HG02588 (cell line): ENCODE measurements at regions not wholly inside any gene's neighbourhood (a gene's known extent, or its start where the extent isn't known, plus 50 kb on each side); places are given as distances from the start of the nearest gene placed in this dataset.

Experiments used
- ATAC-seq: cut with Tn5 transposase; IDR thresholded peaks from one replicate; pipeline ENCODE4 v1.9.1; 2021; ENCODE audit warnings: mild to moderate bottlenecking, moderate library complexity; ENCODE audit not compliant: unreplicated experiment

DNA sequence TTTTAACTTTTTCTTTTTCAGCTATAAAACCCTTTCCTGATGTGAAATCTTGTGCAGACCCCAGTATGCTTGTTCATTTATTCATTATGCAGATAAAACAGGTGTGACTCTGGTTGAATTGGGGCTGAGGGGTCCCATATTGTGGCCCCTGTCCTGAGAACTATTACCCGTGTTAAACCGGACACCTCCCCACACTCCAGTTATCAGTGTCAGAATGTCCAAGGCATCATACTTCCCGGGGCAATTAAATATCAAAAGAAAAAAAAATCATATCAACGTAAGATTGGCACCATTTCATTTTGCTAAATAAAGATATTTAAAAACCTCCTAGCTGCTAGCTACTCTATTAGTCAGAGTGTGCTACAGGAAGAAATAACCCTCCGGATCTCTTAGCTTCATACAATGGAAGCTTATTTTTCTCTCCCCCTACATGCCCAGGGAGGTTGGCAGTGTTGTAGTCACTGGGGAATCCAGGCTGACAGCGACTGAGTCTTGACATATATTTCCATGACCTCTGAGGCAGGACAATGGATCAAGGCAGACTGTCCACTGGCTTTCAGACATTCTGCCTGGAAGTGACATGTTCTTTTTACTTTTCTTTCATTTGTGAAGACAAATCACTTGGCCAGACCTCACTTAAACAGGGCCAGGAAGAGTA is 170.0 kb downstream of the SEC61B start:
- ATAC-seq = no peak

DNA sequence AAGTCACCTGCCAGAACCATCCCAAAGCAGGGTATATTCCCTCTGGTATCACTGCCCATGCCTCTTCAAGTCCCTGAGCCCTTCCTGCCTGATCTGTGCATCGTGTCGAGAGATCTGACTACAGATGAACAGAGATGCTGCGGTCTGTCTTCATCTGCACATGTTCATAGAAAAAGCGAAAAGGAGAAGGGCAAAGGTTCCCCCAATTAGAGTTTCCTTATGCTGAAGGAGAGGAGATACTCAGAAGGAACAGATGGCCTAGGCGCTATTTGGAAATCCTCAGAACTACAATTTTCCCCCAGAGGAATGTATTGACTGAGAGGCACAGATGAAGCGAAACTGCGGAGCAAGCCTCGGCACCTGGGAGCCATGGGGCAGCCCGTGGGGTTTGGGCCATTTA is 170.9 kb downstream of the SEC61B start:
- no peak for ATAC-seq

DNA sequence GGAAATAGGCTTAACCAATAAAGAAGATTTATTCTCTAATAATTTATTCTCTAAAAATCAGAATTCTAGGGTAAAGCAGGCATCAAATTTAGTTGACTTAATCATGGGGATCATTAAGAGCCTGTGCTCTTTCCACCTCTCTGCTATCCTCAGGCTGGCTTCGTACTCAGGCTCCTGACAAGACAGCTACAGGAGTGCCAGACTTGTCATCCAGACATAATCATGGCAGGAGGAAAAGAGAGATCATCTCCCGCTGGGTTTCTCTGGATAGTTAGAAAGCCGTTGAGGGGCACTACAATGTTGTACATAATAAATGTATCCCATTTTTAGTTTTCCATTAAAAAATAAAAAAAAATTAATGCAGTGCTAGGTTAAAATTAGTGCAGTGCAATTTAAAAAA is 171.9 kb downstream of the SEC61B start:
- ATAC-seq = no peak

DNA sequence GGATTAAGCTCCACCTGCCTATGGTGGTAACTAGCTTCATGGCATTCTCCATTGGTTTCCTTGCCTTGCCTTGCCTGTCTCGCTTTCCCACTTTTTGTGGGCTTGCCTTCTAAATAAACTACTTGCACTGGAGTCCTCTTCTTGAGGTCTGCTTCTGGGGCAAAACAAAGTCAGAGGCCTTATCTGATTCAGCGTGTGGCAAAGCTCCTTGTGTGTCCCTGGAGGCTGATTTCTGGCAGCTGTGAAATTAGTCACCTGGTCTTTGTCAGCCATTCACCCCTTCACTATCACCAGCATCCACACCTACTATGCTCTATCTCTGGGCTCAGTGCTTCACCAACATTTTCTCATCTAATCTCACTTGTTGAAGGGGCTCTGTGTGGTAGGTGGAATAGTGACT is 176.2 kb downstream of the SEC61B start:
- no peak for ATAC-seq

DNA sequence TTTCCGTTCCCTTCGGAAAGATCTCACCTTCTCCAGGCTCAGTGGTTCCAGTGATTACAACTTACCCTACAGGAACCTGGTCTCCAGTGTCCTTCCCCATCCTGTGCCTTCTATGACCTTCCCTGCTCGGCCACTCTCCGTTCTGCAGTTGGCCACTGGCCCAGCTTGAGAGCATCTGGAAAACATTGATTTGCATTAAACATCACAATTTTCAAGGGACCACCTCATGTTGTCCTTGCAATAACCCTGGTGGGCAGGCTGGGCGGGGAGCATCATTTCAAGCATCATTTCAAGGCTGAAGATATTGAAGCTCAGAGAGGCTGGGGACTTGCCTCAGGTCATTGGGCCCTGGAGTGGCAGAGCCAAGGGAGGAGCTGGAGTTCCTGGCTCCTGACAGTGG is 177.4 kb downstream of the SEC61B start:
- no peak for ATAC-seq

DNA sequence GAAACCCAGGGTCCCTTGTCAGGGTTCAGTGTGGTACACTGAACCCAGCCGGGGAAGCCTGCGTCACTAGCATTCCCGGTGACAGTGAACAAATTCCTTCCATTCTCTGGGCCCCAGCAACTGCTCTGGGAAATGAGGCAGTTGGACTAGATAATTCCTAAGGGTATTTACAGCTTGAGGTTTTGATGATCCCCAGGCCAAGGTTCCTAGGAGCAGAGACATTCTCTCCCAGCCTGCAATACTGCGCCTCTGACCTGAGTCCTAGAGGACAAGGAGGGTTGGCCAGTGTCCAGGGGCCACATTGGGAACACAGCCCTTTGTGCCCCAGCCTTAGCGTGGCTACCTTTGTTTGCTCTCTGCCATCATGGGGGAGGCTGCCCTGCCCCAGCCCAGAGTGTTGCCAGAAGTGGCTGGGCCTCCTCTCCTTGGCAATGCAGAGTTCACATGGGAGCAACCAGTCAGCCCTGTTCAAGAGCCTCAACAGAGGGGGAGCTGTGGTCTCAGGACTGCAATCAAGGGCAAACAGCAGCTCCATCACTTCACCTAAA is 178.2 kb downstream of the SEC61B start:
- ATAC-seq = no peak

DNA sequence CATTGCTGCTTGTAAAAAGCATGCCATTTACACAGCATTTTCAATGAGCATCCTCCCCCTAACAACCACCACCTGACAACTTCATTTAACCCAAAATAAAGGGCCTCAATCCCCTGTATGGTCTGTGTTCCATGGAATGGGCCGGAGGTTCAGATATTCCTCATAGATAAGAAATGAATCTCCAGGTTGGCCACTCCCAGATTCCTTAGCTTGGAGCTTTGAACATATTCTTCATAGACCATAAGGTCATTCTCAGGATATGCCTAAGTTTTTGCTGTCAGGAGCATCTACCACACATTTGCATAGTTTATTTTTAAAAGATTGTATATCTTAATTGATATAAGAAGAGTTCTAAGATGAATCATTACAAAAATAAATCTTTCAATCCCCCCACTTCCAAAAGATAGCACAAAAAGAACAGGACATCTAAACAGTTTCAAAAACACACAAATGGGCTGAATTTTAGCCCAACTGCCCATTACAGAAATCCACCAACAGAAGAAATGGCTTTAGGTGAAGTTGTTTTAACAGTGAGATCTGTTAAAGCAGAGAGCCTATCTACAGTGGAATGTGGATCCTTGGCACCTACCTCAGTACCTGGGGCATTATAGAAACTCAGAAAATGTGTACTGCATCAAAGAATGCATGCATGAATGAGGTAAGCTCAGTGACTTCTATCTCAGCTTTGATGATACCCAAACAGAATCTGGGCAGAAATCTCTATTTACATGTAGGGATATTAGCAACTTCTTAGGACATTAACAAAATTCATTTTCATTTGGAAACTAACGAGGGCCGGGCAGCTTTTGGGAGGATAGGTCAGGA is 179.8 kb downstream of the SEC61B start:
- ATAC-seq = no peak

DNA sequence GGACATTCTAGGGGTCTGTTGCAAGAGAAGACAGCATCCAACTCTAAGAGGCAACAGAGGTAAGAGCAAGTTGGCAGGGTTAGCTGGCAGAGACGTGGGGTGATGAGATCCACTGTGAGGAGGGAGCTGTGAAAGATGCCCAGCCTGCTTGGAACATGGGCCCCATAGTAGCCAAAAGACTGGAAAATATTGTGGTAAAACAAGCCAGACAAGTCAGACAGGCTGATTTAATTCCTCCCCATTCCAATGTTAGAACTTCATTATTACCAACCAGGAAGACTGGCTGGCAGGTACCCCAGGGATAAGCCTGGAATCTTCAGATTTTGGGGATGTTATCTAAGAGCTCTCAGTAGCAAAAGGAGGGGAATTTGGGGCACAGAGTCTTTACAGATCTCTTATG is 181.3 kb downstream of the SEC61B start:
- no peak for ATAC-seq

DNA sequence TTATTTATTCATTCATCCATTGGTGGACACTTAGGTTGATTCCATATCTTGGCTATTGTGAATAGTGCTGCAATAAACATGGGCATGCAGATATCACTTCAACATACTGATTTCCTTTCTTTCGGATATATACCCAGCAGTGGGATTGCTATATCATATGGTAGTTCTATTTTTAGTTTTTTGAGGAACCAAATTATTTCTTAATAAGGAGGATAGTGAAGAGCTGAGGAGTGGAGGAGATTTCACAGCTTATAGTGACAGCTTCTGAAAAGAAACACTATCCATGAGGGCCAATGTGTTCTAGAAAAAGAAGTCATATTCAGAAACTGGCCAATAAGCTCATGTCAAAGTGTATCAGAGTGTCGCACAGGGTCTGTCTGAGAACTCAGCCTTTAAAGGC is 183.3 kb downstream of the SEC61B start:
- ATAC-seq = no peak

DNA sequence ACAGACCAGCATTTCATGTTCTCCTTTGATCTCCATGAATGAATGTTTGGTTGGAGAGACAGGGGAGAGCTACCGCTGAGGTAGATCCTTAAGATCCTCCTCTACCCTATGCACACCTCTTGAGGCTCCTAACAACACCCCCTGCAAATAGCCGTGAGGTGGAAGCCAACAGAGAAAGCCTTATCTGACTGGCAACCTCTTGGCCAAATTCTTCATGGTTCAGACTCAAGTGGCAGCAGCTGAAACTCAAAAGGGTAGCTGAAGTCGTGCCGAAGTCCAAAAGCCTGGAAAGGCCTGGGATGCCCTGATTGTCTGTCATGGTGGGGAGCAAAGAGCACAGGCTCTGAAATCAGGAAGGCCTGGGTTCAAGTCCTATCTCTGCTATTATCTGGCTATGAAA is 184.9 kb downstream of the SEC61B start:
- no peak for ATAC-seq

DNA sequence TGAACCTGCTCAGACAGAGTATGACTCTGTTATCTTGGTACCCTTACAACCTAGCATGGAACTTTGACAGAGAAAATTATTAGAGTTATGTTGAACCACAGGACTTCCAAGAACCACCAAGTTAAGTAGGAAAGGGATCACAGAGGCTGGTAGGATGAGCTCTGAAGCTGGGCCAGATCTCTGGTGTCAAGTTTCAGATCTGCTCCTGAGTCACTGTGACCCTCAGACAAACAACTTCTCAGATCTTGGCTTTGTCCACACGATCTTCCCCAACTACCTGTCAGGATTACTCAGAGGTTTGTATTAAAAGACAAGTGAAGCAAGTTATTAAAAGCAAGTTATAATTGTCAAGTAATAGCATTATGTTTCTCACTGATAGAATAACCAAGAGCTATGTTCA is 189.0 kb downstream of the SEC61B start:
- ATAC-seq = no peak

DNA sequence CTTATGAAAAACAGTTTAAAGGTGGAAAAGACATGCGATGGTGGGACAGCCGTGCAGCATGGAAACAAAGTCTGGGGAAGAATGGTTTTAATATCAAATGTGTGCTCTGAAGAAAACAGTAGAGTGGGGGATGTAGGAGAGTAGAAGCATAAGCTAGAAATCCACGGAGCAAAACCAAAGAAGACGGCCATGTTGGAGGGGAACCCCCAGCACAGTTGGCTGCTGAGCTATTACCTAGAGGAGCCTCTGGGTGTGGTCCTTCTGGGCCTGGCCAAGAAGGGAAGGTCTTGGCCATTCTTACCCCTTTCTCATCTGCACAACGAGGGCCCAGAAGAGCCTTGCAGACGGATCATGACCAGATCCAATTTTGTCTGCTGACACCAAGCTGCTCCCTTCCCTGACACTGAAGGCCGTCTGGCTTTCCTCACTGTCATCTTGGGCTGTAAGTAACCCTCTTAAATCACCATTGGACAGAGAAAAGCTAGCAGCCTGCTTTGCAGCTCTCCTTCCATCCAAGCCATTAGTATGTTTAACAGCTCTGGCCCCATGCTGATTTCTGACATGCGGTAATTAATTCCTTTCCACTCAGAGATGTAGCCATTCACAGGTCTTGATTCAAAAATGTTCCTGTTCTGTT is 189.5 kb downstream of the SEC61B start:
- no peak for ATAC-seq

DNA sequence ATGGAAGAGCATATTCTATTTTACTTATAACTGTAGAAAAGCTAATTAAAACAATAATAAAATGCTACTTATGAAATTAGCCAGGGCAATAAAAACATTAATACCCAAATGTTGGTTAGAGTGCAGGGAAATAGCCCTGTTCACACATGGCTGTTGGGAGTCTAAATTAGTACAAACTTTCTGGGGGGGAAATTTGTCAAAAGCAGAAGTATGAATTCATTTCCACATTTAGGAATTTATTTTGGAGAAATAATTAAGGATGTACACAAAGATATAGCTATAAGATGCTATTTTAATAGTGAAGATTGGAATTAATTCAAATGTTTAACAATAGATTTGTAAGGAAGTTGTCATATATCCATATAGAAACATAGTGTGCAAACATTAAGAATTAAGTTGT is 190.5 kb downstream of the SEC61B start:
- ATAC-seq = no peak

DNA sequence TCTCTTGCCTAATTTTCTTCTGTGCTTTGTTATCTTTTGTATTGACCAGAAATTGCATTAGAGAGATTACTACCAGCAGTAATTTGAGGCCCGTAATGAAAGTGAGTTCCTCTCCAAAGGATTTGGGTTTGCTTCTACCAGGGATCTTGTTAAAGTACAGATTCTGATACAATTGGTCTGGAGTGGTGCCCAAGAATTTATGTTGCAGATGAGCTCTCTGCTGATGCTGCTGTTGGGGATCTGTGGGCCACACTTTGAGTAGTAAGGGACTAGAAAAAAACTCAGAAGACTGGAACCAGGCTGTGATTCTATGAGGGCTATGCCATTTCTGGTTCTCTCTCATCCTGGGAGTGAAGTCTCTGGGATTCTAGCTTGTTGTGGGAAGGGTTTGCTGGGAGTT is 192.2 kb downstream of the SEC61B start:
- no peak for ATAC-seq

DNA sequence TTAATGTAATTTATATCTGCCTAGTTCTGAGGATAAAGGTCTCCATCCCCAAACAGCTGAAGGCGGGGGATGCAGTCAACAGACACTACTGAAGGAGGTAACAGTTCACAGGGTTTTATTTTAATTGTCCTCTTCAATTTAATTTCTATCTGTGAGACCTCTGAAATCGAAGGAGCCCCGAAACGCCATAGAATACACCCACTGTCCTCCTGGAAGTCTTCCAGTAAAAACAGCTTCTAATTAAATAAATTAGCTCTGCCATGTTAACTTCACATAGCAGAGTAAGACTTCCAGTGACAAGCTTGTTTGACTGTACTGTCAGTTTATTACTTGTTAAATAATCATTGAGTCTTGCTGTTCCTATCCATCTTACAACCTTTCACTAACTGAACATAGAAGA is 193.5 kb downstream of the SEC61B start:
- ATAC-seq = no peak

DNA sequence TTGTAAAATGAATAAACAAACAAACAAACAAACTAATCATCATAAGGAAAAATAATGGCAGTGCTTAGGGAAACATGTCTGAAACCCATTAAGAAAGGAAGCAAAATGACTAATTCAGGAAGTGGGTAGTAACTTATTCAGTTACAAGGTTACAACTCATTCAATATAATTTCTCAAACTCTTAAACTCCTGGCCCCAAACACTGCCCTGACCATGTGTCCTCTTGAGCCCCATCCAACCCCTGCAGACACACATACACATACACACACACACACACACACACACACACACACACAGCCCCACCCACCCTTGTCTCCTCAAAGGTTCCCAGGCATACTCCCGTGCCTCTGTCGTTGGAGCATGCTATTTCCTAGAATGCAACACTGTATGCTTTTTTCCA is 193.9 kb downstream of the SEC61B start:
- no peak for ATAC-seq

DNA sequence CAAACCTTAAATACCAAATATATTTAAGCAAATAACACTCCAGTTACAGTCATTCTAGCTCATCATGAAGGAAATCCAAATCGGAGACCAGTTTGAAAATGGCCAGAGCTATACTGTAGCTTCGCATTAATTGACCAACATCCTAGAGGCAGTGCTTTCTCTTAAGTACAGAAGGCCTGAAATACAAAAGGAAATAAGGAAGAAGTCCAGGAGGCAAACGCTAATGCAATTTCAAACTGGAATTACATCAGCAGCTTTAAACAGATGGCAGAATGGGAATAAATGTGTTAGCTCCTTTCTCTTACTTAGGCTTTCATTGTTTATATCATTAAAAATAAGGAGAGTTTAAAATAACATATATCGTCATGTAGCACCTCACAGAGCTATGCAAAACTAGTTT is 197.0 kb downstream of the SEC61B start:
- no peak for ATAC-seq

DNA sequence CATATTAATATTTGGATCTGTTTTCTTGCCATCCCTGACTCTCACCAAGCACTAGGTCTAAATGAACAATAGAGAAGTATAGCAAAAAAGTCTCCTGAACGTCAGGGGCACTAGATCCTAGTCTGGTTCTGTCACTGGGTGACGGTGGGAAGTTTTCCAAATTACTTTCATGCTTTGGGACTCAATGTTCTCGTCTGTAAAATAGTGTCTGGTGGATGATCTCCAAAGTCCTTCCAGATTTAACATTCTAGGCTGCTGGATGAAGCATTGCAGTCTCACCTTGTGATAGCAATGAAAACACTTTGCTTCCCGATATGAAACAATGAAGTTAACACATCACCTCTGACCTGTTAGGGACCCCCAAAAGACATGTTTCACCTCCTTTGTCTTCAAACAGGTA is 199.3 kb downstream of the SEC61B start:
- no peak for ATAC-seq

DNA sequence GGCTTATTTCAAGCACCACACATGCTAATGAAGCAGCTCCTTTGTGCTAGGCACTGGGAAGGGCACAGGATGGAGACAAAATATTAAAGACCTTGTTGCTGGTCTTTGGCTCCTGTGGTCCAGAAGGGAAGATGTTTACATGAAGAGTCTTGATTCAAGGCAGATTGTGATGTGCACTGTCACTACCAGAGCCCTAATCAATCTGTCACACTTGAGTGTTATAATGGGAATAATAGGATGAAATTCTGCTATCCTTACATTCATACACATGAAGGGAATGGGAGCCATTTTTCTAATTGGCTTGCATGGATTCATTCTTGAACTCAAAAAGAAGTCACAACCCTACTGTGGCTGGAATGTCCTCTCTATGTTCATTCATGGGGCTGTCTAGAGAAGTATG is 203.0 kb downstream of the SEC61B start:
- ATAC-seq = no peak

DNA sequence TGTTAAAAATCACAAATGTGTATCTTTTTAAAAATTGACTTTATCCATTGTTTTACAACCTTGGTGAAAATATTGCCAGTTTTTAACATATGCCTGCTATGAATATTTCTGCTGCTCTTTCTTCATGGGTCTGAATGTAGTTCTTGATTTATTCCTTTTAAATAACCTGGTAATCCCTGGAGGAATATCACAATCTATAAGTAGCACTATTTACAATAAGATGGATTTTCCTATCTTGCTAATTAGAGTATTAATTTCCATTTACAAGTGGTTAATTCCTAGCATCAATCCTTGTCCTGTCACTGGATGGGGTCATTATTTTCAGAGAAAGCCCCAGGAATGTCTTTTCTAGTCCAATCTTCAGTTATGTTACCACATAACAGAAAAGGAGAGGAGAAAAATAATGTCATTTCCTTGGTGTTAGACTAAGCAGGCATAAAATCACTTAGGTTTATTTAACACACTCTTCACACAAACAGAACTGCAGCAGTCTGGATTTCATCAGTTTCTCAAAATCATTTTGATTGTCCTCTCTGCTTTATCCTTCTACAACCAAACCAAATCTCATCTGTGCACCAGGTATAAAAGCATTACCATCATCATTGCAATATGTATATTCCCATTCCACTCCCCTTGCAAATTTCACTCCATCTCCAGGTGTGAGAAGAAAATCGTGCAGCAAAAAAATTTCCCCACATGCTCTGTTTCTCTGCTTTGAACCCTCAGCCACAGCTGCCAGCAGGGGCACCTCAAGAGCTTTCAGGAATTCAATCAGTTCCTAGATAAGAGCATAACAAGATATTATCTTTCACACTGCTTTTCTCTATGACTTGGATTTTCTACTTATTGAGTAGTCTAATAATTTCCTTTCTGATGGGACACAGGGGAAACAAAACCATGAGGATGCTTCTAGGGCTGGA is 204.1 kb downstream of the SEC61B start:
- ATAC-seq = no peak

DNA sequence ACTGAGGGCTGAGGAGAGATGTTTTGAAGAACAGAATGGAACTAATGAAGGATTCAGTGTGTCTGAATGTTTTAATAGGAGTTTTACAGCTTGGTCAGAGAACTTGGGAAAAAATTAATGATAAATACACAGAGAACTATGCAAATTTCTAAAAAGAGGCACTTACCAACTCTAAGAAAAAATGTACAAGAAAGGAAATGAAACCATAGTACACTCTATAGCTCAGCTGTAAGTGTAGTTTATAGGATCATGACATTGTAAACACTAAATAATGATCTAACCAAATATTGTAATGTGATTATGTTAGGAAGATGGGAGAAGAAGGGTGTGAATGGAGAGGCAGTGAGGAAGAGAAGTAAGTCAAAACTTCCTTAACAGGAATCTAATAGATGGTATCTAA is 205.2 kb downstream of the SEC61B start:
- no peak for ATAC-seq
